ENCODE measurements at regions not wholly inside any gene's neighbourhood (a gene's known extent, or its start where the extent isn't known, plus 50 kb on each side); places are given as distances from the start of the nearest gene placed in this dataset.

- Histone ChIP-seq H3K27me3 (ENCODE audit: control insufficient read depth in 3 of 3, insufficient read depth in 3 of 3, low read depth in 1 of 3, low read length in 3 of 3) (no peaks in the 10 kb centered on the region), H2AK5ac (ENCODE audit: low read depth, low read length) (no peak overlapping the region), H2BK12ac (ENCODE audit: low read length) (no peak overlapping the region), H3K23ac (ENCODE audit: low read depth, low read length, poor library complexity) (no peak overlapping the region), H3K4me3 (ENCODE audit: low read length in 2 of 2) (no peak overlapping the region), H4K91ac (ENCODE audit: low read depth, low read length, poor library complexity) (no peak overlapping the region), H3K9me3 (replicated peaks in 1 of 2; ENCODE audit: control insufficient read depth in 2 of 2, insufficient read depth in 1 of 2, low read depth in 1 of 2, low read length in 2 of 2) (no peaks in the 10 kb centered on the region), H2AFZ (ENCODE audit: low read length) (no peak overlapping the region), H3K4ac (ENCODE audit: low read length) (no peak overlapping the region), H3K14ac (ENCODE audit: low read length) (no peak overlapping the region), H4K8ac (ENCODE audit: low read depth, low read length) (no peak overlapping the region), H3K18ac (ENCODE audit: low read length) (no peak overlapping the region), H3K9ac (ENCODE audit: low read depth, low read length, poor library complexity) (no peak overlapping the region), H2BK15ac (ENCODE audit: low read length) (no peak overlapping the region), H2BK120ac (ENCODE audit: low read depth, low read length) (no peak overlapping the region), H3K27ac (replicated peaks; ENCODE audit: low read length) (no peak overlapping the region), H2BK5ac (ENCODE audit: low read length) (no peak overlapping the region), H3K79me1 (ENCODE audit: low read depth, low read length) (no peaks in the 10 kb centered on the region), H3K36me3 (replicated peaks in 1 of 2; ENCODE audit: control insufficient read depth in 2 of 2, insufficient read depth in 2 of 2, low read length in 2 of 2) (no peaks in the 10 kb centered on the region), H3K4me2 (ENCODE audit: insufficient read depth, low read length, poor library complexity, severe bottlenecking) (no peak overlapping the region), H3K4me1 (ENCODE audit: control insufficient read depth in 2 of 2, insufficient read depth in 1 of 2, low read depth in 1 of 2, low read length in 2 of 2) (no peaks in the 10 kb centered on the region)
- WGBS, 2 donors (ENCODE audit: extremely low coverage in 2 of 2, insufficient read length in 2 of 2, insufficient replicate concordance in 1 of 2) = no CpG with 5 or more reads among the region's 4 CpGs
- DNase-seq (ENCODE audit: low spot score) = no peak
Observed at GRCh38 chr2:52074130-52074719, 1042.3 kb upstream of the NRXN1 start.

GRCh38 chr2:52072949-52073348 is 1041.0 kb upstream of the NRXN1 start:
- Histone ChIP-seq H3K4me1 (ENCODE audit: control insufficient read depth in 2 of 2, insufficient read depth in 1 of 2, low read depth in 1 of 2, low read length in 2 of 2) (no peaks in the 10 kb centered on the region), H3K23ac (ENCODE audit: low read depth, low read length, poor library complexity) (no peak overlapping the region), H4K91ac (ENCODE audit: low read depth, low read length, poor library complexity) (no peak overlapping the region), H3K36me3 (replicated peaks in 1 of 2; ENCODE audit: control insufficient read depth in 2 of 2, insufficient read depth in 2 of 2, low read length in 2 of 2) (no peaks in the 10 kb centered on the region), H3K9me3 (replicated peaks in 1 of 2; ENCODE audit: control insufficient read depth in 2 of 2, insufficient read depth in 1 of 2, low read depth in 1 of 2, low read length in 2 of 2) (no peaks in the 10 kb centered on the region), H2BK5ac (ENCODE audit: low read length) (no peak overlapping the region), H3K4me2 (ENCODE audit: insufficient read depth, low read length, poor library complexity, severe bottlenecking) (no peak overlapping the region), H2BK15ac (ENCODE audit: low read length) (no peak overlapping the region), H3K79me1 (ENCODE audit: low read depth, low read length) (no peaks in the 10 kb centered on the region), H4K8ac (ENCODE audit: low read depth, low read length) (no peak overlapping the region), H2AK5ac (ENCODE audit: low read depth, low read length) (no peak overlapping the region), H3K14ac (ENCODE audit: low read length) (no peak overlapping the region), H2BK12ac (ENCODE audit: low read length) (no peak overlapping the region), H3K4me3 (ENCODE audit: low read length in 2 of 2) (no peak overlapping the region), H3K27me3 (ENCODE audit: control insufficient read depth in 3 of 3, insufficient read depth in 3 of 3, low read depth in 1 of 3, low read length in 3 of 3) (no peaks in the 10 kb centered on the region), H3K18ac (ENCODE audit: low read length) (no peak overlapping the region), H2AFZ (ENCODE audit: low read length) (no peak overlapping the region), H3K9ac (ENCODE audit: low read depth, low read length, poor library complexity) (no peak overlapping the region), H3K27ac (replicated peaks; ENCODE audit: low read length) (no peak overlapping the region), H2BK120ac (ENCODE audit: low read depth, low read length) (no peak overlapping the region), H3K4ac (ENCODE audit: low read length) (no peak overlapping the region)
- DNase-seq (ENCODE audit: low spot score) = no peak
- no CpG with 5 or more reads among the region's 2 CpGs for WGBS, 2 donors (ENCODE audit: extremely low coverage in 2 of 2, insufficient read length in 2 of 2, insufficient replicate concordance in 1 of 2)

- Histone ChIP-seq H3K9ac (ENCODE audit: low read depth, low read length, poor library complexity) (no peak overlapping the region), H2AK5ac (ENCODE audit: low read depth, low read length) (no peak overlapping the region), H3K79me1 (ENCODE audit: low read depth, low read length) (no peaks in the 10 kb centered on the region), H4K91ac (ENCODE audit: low read depth, low read length, poor library complexity) (no peak overlapping the region), H2BK12ac (ENCODE audit: low read length) (no peak overlapping the region), H3K14ac (ENCODE audit: low read length) (no peak overlapping the region), H3K9me3 (replicated peaks in 1 of 2; ENCODE audit: control insufficient read depth in 2 of 2, insufficient read depth in 1 of 2, low read depth in 1 of 2, low read length in 2 of 2) (no peaks in the 10 kb centered on the region), H2BK15ac (ENCODE audit: low read length) (no peak overlapping the region), H3K18ac (ENCODE audit: low read length) (no peak overlapping the region), H3K36me3 (replicated peaks in 1 of 2; ENCODE audit: control insufficient read depth in 2 of 2, insufficient read depth in 2 of 2, low read length in 2 of 2) (no peaks in the 10 kb centered on the region), H3K23ac (ENCODE audit: low read depth, low read length, poor library complexity) (no peak overlapping the region), H3K4me1 (ENCODE audit: control insufficient read depth in 2 of 2, insufficient read depth in 1 of 2, low read depth in 1 of 2, low read length in 2 of 2) (no peaks in the 10 kb centered on the region), H4K8ac (ENCODE audit: low read depth, low read length) (no peak overlapping the region), H2BK5ac (ENCODE audit: low read length) (no peak overlapping the region), H3K4me3 (ENCODE audit: low read length in 2 of 2) (no peak overlapping the region), H3K27ac (replicated peaks; ENCODE audit: low read length) (no peak overlapping the region), H3K27me3 (ENCODE audit: control insufficient read depth in 3 of 3, insufficient read depth in 3 of 3, low read depth in 1 of 3, low read length in 3 of 3) (no peaks in the 10 kb centered on the region), H3K4ac (ENCODE audit: low read length) (no peak overlapping the region), H2BK120ac (ENCODE audit: low read depth, low read length) (no peak overlapping the region), H2AFZ (ENCODE audit: low read length) (no peak overlapping the region), H3K4me2 (ENCODE audit: insufficient read depth, low read length, poor library complexity, severe bottlenecking) (no peak overlapping the region)
- WGBS, 2 donors (ENCODE audit: extremely low coverage in 2 of 2, insufficient read length in 2 of 2, insufficient replicate concordance in 1 of 2) = no CpG with 5 or more reads among the region's 1 CpG
- no peak for DNase-seq (ENCODE audit: low spot score)
Observed at GRCh38 chr2:52070665-52071064, 1038.7 kb upstream of the NRXN1 start.

GRCh38 chr2:52064234-52064633 is 1032.3 kb upstream of the NRXN1 start:
- H2AK5ac ChIP-seq (ENCODE audit: low read depth, low read length) = no peak overlapping the region
- no peak overlapping the region for H3K4me3 ChIP-seq (ENCODE audit: low read length in 2 of 2)
- DNase-seq (ENCODE audit: low spot score) = no peak
- H2AFZ ChIP-seq (ENCODE audit: low read length) = no peak overlapping the region
- H3K14ac ChIP-seq (ENCODE audit: low read length) = no peak overlapping the region
- H3K27me3 ChIP-seq (ENCODE audit: control insufficient read depth in 3 of 3, insufficient read depth in 3 of 3, low read depth in 1 of 3, low read length in 3 of 3) = no peaks in the 10 kb centered on the region
- no peak overlapping the region for H3K4me2 ChIP-seq (ENCODE audit: insufficient read depth, low read length, poor library complexity, severe bottlenecking)
- no peaks in the 10 kb centered on the region for H3K9me3 ChIP-seq (replicated peaks in 1 of 2; ENCODE audit: control insufficient read depth in 2 of 2, insufficient read depth in 1 of 2, low read depth in 1 of 2, low read length in 2 of 2)
- no peaks in the 10 kb centered on the region for H3K36me3 ChIP-seq (replicated peaks in 1 of 2; ENCODE audit: control insufficient read depth in 2 of 2, insufficient read depth in 2 of 2, low read length in 2 of 2)
- H3K23ac ChIP-seq (ENCODE audit: low read depth, low read length, poor library complexity) = no peak overlapping the region
- H3K9ac ChIP-seq (ENCODE audit: low read depth, low read length, poor library complexity) = no peak overlapping the region
- no peak overlapping the region for H2BK12ac ChIP-seq (ENCODE audit: low read length)
- H3K18ac ChIP-seq (ENCODE audit: low read length) = no peak overlapping the region
- H3K27ac ChIP-seq (replicated peaks; ENCODE audit: low read length) = no peak overlapping the region
- no peaks in the 10 kb centered on the region for H3K4me1 ChIP-seq (ENCODE audit: control insufficient read depth in 2 of 2, insufficient read depth in 1 of 2, low read depth in 1 of 2, low read length in 2 of 2)
- no peak overlapping the region for H2BK15ac ChIP-seq (ENCODE audit: low read length)
- WGBS, 2 donors (ENCODE audit: extremely low coverage in 2 of 2, insufficient read length in 2 of 2, insufficient replicate concordance in 1 of 2) = no CpG with 5 or more reads among the region's 4 CpGs
- H3K4ac ChIP-seq (ENCODE audit: low read length) = no peak overlapping the region
- H4K8ac ChIP-seq (ENCODE audit: low read depth, low read length) = no peak overlapping the region
- no peak overlapping the region for H2BK120ac ChIP-seq (ENCODE audit: low read depth, low read length)
- H4K91ac ChIP-seq (ENCODE audit: low read depth, low read length, poor library complexity) = no peak overlapping the region
- H2BK5ac ChIP-seq (ENCODE audit: low read length) = no peak overlapping the region
- H3K79me1 ChIP-seq (ENCODE audit: low read depth, low read length) = no peaks in the 10 kb centered on the region

Measured in neuronal stem cell (in vitro differentiated cells).